ENCODE measurements at regions not wholly inside any gene's neighbourhood (a gene's known extent, or its start where the extent isn't known, plus 50 kb on each side); places are given as distances from the start of the nearest gene placed in this dataset.

- H3K4me1 ChIP-seq (ENCODE audit: insufficient read depth, low read length): no peaks in the 10 kb centered on the region
- no peak overlapping the region for H3K27ac ChIP-seq (ENCODE audit: low read length)
- H3K27me3 ChIP-seq (ENCODE audit: insufficient read depth, low read length, poor library complexity): no peaks in the 10 kb centered on the region
- no peak overlapping the region for H3K4me2 ChIP-seq (ENCODE audit: insufficient read depth, low read length)
- H4K20me1 ChIP-seq (ENCODE audit: insufficient read depth, low read length): no peaks in the 10 kb centered on the region
- no peak overlapping the region for H2AFZ ChIP-seq (ENCODE audit: low read depth, low read length)
- H3K9me3 ChIP-seq (ENCODE audit: insufficient read depth, low read length, severe bottlenecking): no peaks in the 10 kb centered on the region
- TF ChIP-seq CTCF (IDR thresholded peaks at IDR 0.05; ENCODE audit: borderline replicate concordance, extremely low read depth, low read length, poor library complexity, severe bottlenecking) (no peak), EZH2 (IDR thresholded peaks at IDR 0.05; ENCODE audit: borderline replicate concordance, low read depth, low read length, severe bottlenecking) (no peak)
- ATAC-seq (ENCODE audit: insufficient read depth, low read depth) (no peak), DNase-seq (no peak)
- no peaks in the 10 kb centered on the region for H3K36me3 ChIP-seq (ENCODE audit: insufficient read depth, low read length)
- no peaks in the 10 kb centered on the region for H3K79me2 ChIP-seq (ENCODE audit: insufficient read depth, low read length)
- no peak overlapping the region for H3K4me3 ChIP-seq (ENCODE audit: low read depth in 1 of 2, low read length in 2 of 2)
- no peak overlapping the region for H3K9ac ChIP-seq (ENCODE audit: low read depth, low read length)
These were observed 108.4 kb downstream of the MED10 start for GRCh38 chr5:6269925-6270324.

DNA sequence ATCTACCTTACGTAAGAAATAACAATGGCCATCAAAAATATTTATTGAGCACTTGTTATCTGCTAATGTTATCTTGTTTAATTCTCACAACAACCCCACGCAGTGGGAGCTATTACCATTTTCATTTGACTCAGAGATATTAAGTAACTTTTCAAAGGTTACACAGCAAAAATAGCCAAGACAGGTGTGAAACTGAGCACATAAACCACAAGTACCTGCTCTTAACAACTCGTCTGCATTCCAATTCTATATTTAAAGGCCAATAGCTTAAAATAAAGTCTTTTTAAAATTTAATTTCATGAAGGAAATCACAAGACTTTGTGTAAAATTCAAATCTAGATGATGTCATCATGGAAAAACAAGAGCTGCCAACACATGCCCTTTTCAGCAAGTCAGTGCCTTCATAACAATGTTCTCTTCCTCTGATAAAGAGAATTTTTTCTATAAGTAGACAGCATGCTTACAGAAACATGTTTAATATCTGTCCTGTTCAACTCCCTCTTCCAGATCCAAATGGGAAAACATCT lies 111.6 kb downstream of the MED10 start:
- Histone ChIP-seq H3K4me1 (ENCODE audit: insufficient read depth, low read length) (no peaks in the 10 kb centered on the region), H3K27ac (ENCODE audit: low read length) (no peak overlapping the region), H3K27me3 (ENCODE audit: insufficient read depth, low read length, poor library complexity) (no peaks in the 10 kb centered on the region), H2AFZ (ENCODE audit: low read depth, low read length) (no peak overlapping the region), H3K4me2 (ENCODE audit: insufficient read depth, low read length) (no peak overlapping the region), H3K4me3 (ENCODE audit: low read depth in 1 of 2, low read length in 2 of 2) (no peak overlapping the region), H3K79me2 (ENCODE audit: insufficient read depth, low read length) (no peaks in the 10 kb centered on the region), H3K9me3 (ENCODE audit: insufficient read depth, low read length, severe bottlenecking) (no peaks in the 10 kb centered on the region), H3K9ac (ENCODE audit: low read depth, low read length) (no peak overlapping the region), H4K20me1 (ENCODE audit: insufficient read depth, low read length) (no peaks in the 10 kb centered on the region), H3K36me3 (ENCODE audit: insufficient read depth, low read length) (no peaks in the 10 kb centered on the region)
- ATAC-seq (ENCODE audit: insufficient read depth, low read depth): no peak
- TF ChIP-seq EZH2 (IDR thresholded peaks at IDR 0.05; ENCODE audit: borderline replicate concordance, low read depth, low read length, severe bottlenecking) (no peak), CTCF (IDR thresholded peaks at IDR 0.05; ENCODE audit: borderline replicate concordance, extremely low read depth, low read length, poor library complexity, severe bottlenecking) (no peak)
- no peak for DNase-seq

DNA sequence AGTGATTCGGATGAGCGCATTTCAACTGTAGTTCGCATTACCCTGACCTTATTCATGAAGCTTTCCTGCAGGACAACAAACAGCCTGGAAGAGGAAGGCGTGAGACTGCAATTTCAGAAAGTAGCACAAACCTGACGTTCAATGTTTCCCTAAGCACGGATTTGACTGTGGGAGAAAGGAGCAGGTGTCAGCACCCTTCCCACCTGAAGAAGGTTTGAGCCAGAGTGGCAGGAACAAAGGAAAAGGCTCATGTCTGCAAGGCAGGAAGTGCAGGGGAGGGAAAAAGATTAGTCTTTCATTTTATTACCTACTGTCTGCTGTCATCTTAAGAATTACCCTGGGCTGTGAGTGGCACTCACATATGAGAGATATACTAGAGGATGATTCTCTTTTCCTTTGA lies 114.0 kb downstream of the MED10 start:
- no peak overlapping the region for H3K9ac ChIP-seq (ENCODE audit: low read depth, low read length)
- no peaks in the 10 kb centered on the region for H3K9me3 ChIP-seq (ENCODE audit: insufficient read depth, low read length, severe bottlenecking)
- H3K36me3 ChIP-seq (ENCODE audit: insufficient read depth, low read length): no peaks in the 10 kb centered on the region
- no peaks in the 10 kb centered on the region for H3K79me2 ChIP-seq (ENCODE audit: insufficient read depth, low read length)
- no peaks in the 10 kb centered on the region for H4K20me1 ChIP-seq (ENCODE audit: insufficient read depth, low read length)
- no peak for TF ChIP-seq CTCF (IDR thresholded peaks at IDR 0.05; ENCODE audit: borderline replicate concordance, extremely low read depth, low read length, poor library complexity, severe bottlenecking)
- no peak for TF ChIP-seq EZH2 (IDR thresholded peaks at IDR 0.05; ENCODE audit: borderline replicate concordance, low read depth, low read length, severe bottlenecking)
- H2AFZ ChIP-seq (ENCODE audit: low read depth, low read length): no peak overlapping the region
- H3K4me1 ChIP-seq (ENCODE audit: insufficient read depth, low read length): no peaks in the 10 kb centered on the region
- H3K27ac ChIP-seq (ENCODE audit: low read length): no peak overlapping the region
- no peak overlapping the region for H3K4me2 ChIP-seq (ENCODE audit: insufficient read depth, low read length)
- no peak for DNase-seq
- H3K27me3 ChIP-seq (ENCODE audit: insufficient read depth, low read length, poor library complexity): no peaks in the 10 kb centered on the region
- ATAC-seq (ENCODE audit: insufficient read depth, low read depth): no peak
- no peak overlapping the region for H3K4me3 ChIP-seq (ENCODE audit: low read depth in 1 of 2, low read length in 2 of 2)
